Neutrophil (primary cell): ENCODE measurements at regions not wholly inside any gene's neighbourhood (a gene's known extent, or its start where the extent isn't known, plus 50 kb on each side); places are given as distances from the start of the nearest gene placed in this dataset.

ENCODE experiments used
- H3K27ac ChIP-seq: fragments of 200-600 bp; sonication (generic); 2 replicates; pipeline ENCODE4 v1.5.1; 2016; ENCODE audit warnings: mild to moderate bottlenecking, moderate library complexity
- H3K27me3 ChIP-seq: fragments of 200-600 bp; sonication (generic); 2 replicates; pipeline ENCODE4 v1.6.0; 2016; ENCODE audit warnings: mild to moderate bottlenecking
- H3K36me3 ChIP-seq: fragments of 200-600 bp; sonication (generic); 2 replicates; pipeline ENCODE4 v1.5.1; 2017
- H3K4me1 ChIP-seq, 2 experiments: fragments of 200-600 bp in 1 of 2; sonication (generic) in 1 of 2; 1 replicate in 1 of 2; 2 replicates in 1 of 2; pipeline versions ENCODE4 v1.5.1 to v1.6.1; 2013 to 2016; ENCODE audit warnings: low read depth in 1 of 2, low read length in 1 of 2, mild to moderate bottlenecking in 1 of 2, moderate library complexity in 1 of 2; ENCODE audit not compliant: control insufficient read depth in 1 of 2, insufficient read depth in 1 of 2
- H3K4me3 ChIP-seq, 2 experiments: fragments of 200-600 bp in 1 of 2; sonication (generic) in 1 of 2; 1 replicate in 1 of 2; 2 replicates in 1 of 2; pipeline ENCODE4 v1.5.1; 2013 to 2016; ENCODE audit warnings: low read depth in 1 of 2, low read length in 1 of 2, mild to moderate bottlenecking in 1 of 2, moderate library complexity in 1 of 2
- H3K9me3 ChIP-seq: fragments of 200-600 bp; sonication (generic); 2 replicates; pipeline ENCODE4 v1.5.1; 2016
- CTCF ChIP-seq: fragments of 200-600 bp; sonication (generic); IDR thresholded peaks from 2 replicates; pipeline ENCODE4 v1.5.1; 2016; ENCODE audit warnings: antibody characterized with exemption

DNA sequence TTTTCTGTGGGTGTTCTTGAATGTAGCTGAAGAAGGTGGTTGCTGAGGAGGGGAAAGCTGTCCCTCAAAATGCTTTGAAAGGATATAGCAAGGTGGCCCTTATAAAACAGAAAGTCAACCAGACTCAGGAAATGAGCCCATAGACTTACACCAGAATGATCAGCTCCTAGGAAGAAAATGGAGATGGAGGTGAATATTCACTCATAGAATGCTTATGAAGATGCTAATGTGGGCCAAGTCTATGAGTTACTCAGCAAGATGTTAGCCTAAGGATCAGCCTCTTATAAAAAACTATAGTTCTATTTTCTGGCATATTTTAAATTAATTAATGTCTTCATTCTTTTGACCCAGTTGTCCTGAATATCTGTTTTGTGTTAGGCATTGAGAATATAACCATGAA lies 1054.0 kb downstream of the AGBL1 start:
- Histone ChIP-seq H3K36me3 (no peaks in the 10 kb centered on the region), H3K9me3 (no peaks in the 10 kb centered on the region), H3K4me3 (no peak overlapping the region), H3K4me1 (no peaks in the 10 kb centered on the region), H3K27me3 (no peaks in the 10 kb centered on the region), H3K27ac (no peak overlapping the region)
- no peak for TF ChIP-seq CTCF

GRCh38 chr15:87131067-87131466 lies 1051.4 kb downstream of the AGBL1 start:
- Histone ChIP-seq H3K27ac (no peak overlapping the region), H3K9me3 (no peaks in the 10 kb centered on the region), H3K4me3 (no peak overlapping the region), H3K36me3 (no peaks in the 10 kb centered on the region), H3K4me1 (no peaks in the 10 kb centered on the region), H3K27me3 (no peaks in the 10 kb centered on the region)
- no peak for TF ChIP-seq CTCF

DNA sequence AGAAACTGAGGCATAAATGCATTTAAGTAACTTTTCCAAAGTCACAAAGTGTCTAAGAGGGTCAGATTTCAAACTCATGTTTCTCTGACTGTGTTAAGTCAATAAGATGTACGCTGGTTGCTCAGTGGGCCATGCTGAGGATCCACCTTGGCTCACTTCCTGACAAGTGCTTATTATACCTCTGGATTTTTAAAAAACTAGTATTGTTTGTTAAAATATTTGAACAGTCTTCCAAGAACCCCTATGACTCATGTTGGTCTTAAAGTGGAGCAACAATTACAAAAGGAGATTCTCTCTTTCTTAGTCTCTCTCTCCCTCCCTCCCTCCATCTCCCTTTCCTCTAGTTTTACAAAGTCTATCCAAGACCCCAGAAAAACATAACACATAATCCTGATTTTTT lies 1050.2 kb downstream of the AGBL1 start:
- Histone ChIP-seq H3K4me3 (no peak overlapping the region), H3K36me3 (no peaks in the 10 kb centered on the region), H3K27me3 (no peaks in the 10 kb centered on the region), H3K27ac (no peak overlapping the region), H3K9me3 (no peaks in the 10 kb centered on the region), H3K4me1 (no peaks in the 10 kb centered on the region)
- no peak for TF ChIP-seq CTCF

DNA sequence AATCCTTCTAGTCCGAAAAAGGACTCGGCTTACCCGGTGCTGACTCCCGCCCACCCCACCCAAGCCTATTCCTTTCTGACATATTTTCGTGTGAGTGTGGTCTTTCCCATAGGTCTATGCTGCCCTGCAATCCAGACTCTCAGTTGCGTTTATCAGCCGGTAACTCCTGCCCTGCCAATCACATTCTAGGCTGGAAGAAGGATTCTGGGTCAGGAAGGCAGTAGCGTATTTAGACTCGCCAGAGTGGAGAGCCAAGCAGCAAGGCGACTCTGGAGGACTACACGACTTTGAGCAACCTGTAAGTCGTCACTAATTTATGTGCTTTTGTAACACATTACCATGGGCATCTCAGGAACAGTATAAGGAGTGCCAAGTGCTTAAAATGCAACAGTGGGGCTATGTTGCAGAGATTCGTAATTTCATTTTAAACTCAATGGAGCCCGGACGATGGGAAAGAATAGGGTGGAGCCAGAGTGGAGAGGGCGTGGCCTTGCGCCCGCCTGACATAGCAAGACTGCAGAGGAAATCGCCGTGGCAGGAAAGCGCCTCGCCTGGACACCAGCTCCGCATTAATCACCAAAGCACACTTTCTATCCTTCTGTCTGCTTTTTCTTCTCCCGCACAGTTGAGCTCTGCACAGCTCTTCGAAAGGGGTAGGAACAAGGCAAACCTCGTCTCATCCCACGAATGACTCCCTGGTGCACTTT lies 1044.2 kb downstream of the AGBL1 start:
- TF ChIP-seq CTCF: no peak
- Histone ChIP-seq H3K4me1 (no peaks in the 10 kb centered on the region), H3K27me3 (no peaks in the 10 kb centered on the region), H3K36me3 (no peaks in the 10 kb centered on the region), H3K4me3 (no peak overlapping the region), H3K27ac (no peak overlapping the region), H3K9me3 (no peaks in the 10 kb centered on the region)

- H3K9me3 ChIP-seq: no peaks in the 10 kb centered on the region
- no peak overlapping the region for H3K27ac ChIP-seq
- H3K27me3 ChIP-seq: no peaks in the 10 kb centered on the region
- TF ChIP-seq CTCF: no peak
- no peak overlapping the region for H3K4me3 ChIP-seq
- H3K36me3 ChIP-seq: no peaks in the 10 kb centered on the region
- H3K4me1 ChIP-seq: no peaks in the 10 kb centered on the region
Measured at GRCh38 chr15:87121336-87121735, 1041.7 kb downstream of the AGBL1 start.
